Endothelial cell of umbilical vein (primary cell): ENCODE measurements at regions not wholly inside any gene's neighbourhood (a gene's known extent, or its start where the extent isn't known, plus 50 kb on each side); places are given as distances from the start of the nearest gene placed in this dataset.

ENCODE experiments used
- BruUV-seq: library from RNA; stranded (reverse); fragments of 400-500 nt; replicated peaks from 2 replicates; lab custom pipeline; 2021; lab: Mats Ljungman, UMichigan
- CTCF ChIA-PET: fragments of 300-600, 350-600 bp; sonication (Branson Sonifier 250); formaldehyde crosslinking; loops from one replicate; lab custom pipeline; 2021; ENCODE audit warnings: antibody characterized with exemption, inconsistent platforms; lab: Charles Lee
- POLR2A ChIA-PET: fragments of 300-600, 350-600 bp; sonication (Branson Sonifier 250); formaldehyde crosslinking; loops from one replicate; lab custom pipeline; 2021; ENCODE audit warnings: antibody characterized with exemption, inconsistent platforms; lab: Charles Lee
- DNase-seq: peaks from one replicate; pipeline ENCODE4 v3.0.0-alpha.2; 2011; ENCODE audit warnings: low read depth, low spot score
- FAIRE-seq: peaks from 2 replicates; lab custom pipeline; 2011; peaks lifted over from hg19 to GRCh38; lab: Jason Lieb, UNC
- H2AFZ ChIP-seq: 2 replicates; pipeline ENCODE4 v1.6.0; 2012; ENCODE audit warnings: low read depth, low read length, control low read depth, inconsistent platforms
- H3K27ac ChIP-seq: 2 replicates; pipeline ENCODE4 v1.5.1; 2011; ENCODE audit warnings: low read depth, mild to moderate bottlenecking, control low read depth, low read length, moderate library complexity; ENCODE audit not compliant: insufficient read depth
- H3K27me3 ChIP-seq, 2 experiments: 2 replicates each; pipeline versions ENCODE4 v1.6.0 to v1.6.1; 2011; ENCODE audit warnings: low read length in 2 of 2, mixed read lengths in 1 of 2; ENCODE audit not compliant: control insufficient read depth in 2 of 2, insufficient read depth in 2 of 2
- H3K36me3 ChIP-seq, 2 experiments: 2 replicates in 1 of 2; 3 replicates in 1 of 2; pipeline ENCODE4 v1.5.1; 2011; ENCODE audit warnings: low read length in 2 of 2, mild to moderate bottlenecking in 1 of 2, moderate library complexity in 1 of 2; ENCODE audit not compliant: control insufficient read depth in 2 of 2, insufficient read depth in 2 of 2; ENCODE audit errors: extremely low read depth in 1 of 2
- H3K4me1 ChIP-seq: 3 replicates; pipeline ENCODE4 v1.5.1; 2011; ENCODE audit warnings: mild to moderate bottlenecking, low read length; ENCODE audit not compliant: control insufficient read depth, insufficient read depth; ENCODE audit errors: extremely low read depth
- H3K4me2 ChIP-seq: 2 replicates; pipeline ENCODE4 v1.6.1; 2011; ENCODE audit warnings: low read length, control low read depth, mixed read lengths; ENCODE audit not compliant: insufficient read depth
- H3K4me3 ChIP-seq, 3 experiments: fragments of 200-600 bp in 1 of 3; sonication (generic), shearing (Covaris generic) in 1 of 3; replicated peaks in 1 of 3; 2 replicates each; pipeline ENCODE4 v1.5.1; 2011 to 2016; ENCODE audit warnings: control low read depth in 3 of 3, low read length in 3 of 3, mild to moderate bottlenecking in 2 of 3, inconsistent platforms in 1 of 3, low read depth in 1 of 3, moderate library complexity in 1 of 3; ENCODE audit not compliant: insufficient read depth in 1 of 3
- H3K79me2 ChIP-seq: 2 replicates; pipeline ENCODE4 v1.6.0; 2012; ENCODE audit warnings: low read length, inconsistent platforms; ENCODE audit not compliant: control insufficient read depth, insufficient read depth
- H3K9ac ChIP-seq: replicated peaks from 2 replicates; pipeline ENCODE3; 2011; ENCODE audit warnings: low read length, control low read depth; ENCODE audit not compliant: insufficient read depth; ENCODE audit errors: extremely low read depth
- H3K9me1 ChIP-seq: replicated peaks from 3 replicates; pipeline ENCODE4 v1.6.0; 2011; ENCODE audit warnings: mild to moderate bottlenecking, low read length; ENCODE audit not compliant: control insufficient read depth, insufficient read depth; ENCODE audit errors: extremely low read depth
- H3K9me3 ChIP-seq: replicated peaks from 2 replicates; pipeline ENCODE4 v1.5.1; 2012; ENCODE audit warnings: low read length, inconsistent platforms; ENCODE audit not compliant: control insufficient read depth, insufficient read depth
- H4K20me1 ChIP-seq: replicated peaks from 2 replicates; pipeline ENCODE3; 2011; ENCODE audit warnings: mild to moderate bottlenecking, low read length; ENCODE audit not compliant: control insufficient read depth, insufficient read depth; ENCODE audit errors: extremely low read depth
- CTCF ChIP-seq, 2 donors: IDR thresholded peaks; 1 replicate in 1 of 2; 2 replicates in 1 of 2; pipeline ENCODE4 v1.5.1; 2011; ENCODE audit warnings: low read length in 2 of 2, mild to moderate bottlenecking in 2 of 2, moderate library complexity in 2 of 2, control low read depth in 1 of 2, inconsistent platforms in 1 of 2, low read depth in 1 of 2; ENCODE audit not compliant: insufficient read depth in 1 of 2; ENCODE audit errors: extremely low read depth in 1 of 2
- EZH2 ChIP-seq: IDR thresholded peaks from 2 replicates; pipeline ENCODE4 v1.6.1; 2012; ENCODE audit warnings: borderline replicate concordance, low read depth, mild to moderate bottlenecking, moderate library complexity, low read length, inconsistent platforms; ENCODE audit not compliant: severe bottlenecking
- FOS ChIP-seq: IDR thresholded peaks from 2 replicates; pipeline ENCODE4 v1.6.1; 2011; ENCODE audit warnings: mild to moderate bottlenecking, low read length, moderate library complexity, borderline replicate concordance; ENCODE audit not compliant: insufficient read depth
- GATA2 ChIP-seq: IDR thresholded peaks from 2 replicates; pipeline ENCODE4 v1.7.0; 2011; ENCODE audit warnings: low read depth, mild to moderate bottlenecking, moderate library complexity, mixed read lengths, low read length; ENCODE audit not compliant: insufficient read length, insufficient read depth
- JUN ChIP-seq: IDR thresholded peaks from 2 replicates; pipeline ENCODE4 v1.6.1; 2011; ENCODE audit warnings: borderline replicate concordance, low read depth; ENCODE audit not compliant: insufficient read length, insufficient read depth
- MAX ChIP-seq: IDR thresholded peaks from 2 replicates; pipeline ENCODE4 v1.6.1; 2011; ENCODE audit not compliant: insufficient read depth, insufficient read length
- MYC ChIP-seq: IDR thresholded peaks from one replicate; pipeline ENCODE4 v1.6.1; 2011; ENCODE audit warnings: mild to moderate bottlenecking, low read depth, low read length
- POLR2A ChIP-seq: IDR thresholded peaks from 2 replicates; pipeline ENCODE4 v1.6.1; 2012; ENCODE audit warnings: low read depth, mild to moderate bottlenecking, control low read depth, low read length
- POLR2AphosphoS5 ChIP-seq: IDR thresholded peaks from 2 replicates; pipeline ENCODE4 v1.6.1; 2012; ENCODE audit warnings: low read depth, mild to moderate bottlenecking, control low read depth, low read length, moderate library complexity; ENCODE audit not compliant: insufficient read depth
- dilution Hi-C: fragments of 300-500 bp; cut with MboI; formaldehyde crosslinking; loops from one replicate; pipeline ENCODE4 v1.15.0; 2019; ENCODE audit warnings: low sequenced_read_pairs; ENCODE audit not compliant: extremely low pct_ligation_motif_present
- intact Hi-C: fragments of 100-400 bp; cut with micrococcal nuclease; formaldehyde crosslinking; loops from one replicate; pipeline ENCODE4 v1.10.0; 2022

- dilution Hi-C loops = no loop called here
- BruUV-seq = no TSS peak
- POLR2A ChIA-PET = no interaction called here
These were observed 329.9 kb upstream of the PROX1 start for GRCh38 chr1:213657879-213658278.

More at GRCh38 chr1:213657879-213658278, 329.9 kb upstream of the PROX1 start:
- H3K4me2 ChIP-seq = no peak overlapping the region
- no peak for FAIRE-seq
- H3K9me1 ChIP-seq = no peaks in the 10 kb centered on the region
- no peaks in the 10 kb centered on the region for H3K79me2 ChIP-seq
- H3K9ac ChIP-seq = no peak overlapping the region
- H4K20me1 ChIP-seq = no peaks in the 10 kb centered on the region
- H3K27me3 ChIP-seq = no peaks in the 10 kb centered on the region
- no peaks in the 10 kb centered on the region for H3K36me3 ChIP-seq
- no peak overlapping the region for H3K27ac ChIP-seq
- TF ChIP-seq GATA2 = no peak
- no peak for TF ChIP-seq POLR2A
- no peak for TF ChIP-seq FOS
- no peak for TF ChIP-seq CTCF (IDR thresholded peaks at IDR 0.05; ENCODE audit: extremely low read depth in 1 of 2, insufficient read depth in 1 of 2, low read depth in 1 of 2, low read length in 2 of 2)
- no peak for TF ChIP-seq EZH2
- TF ChIP-seq JUN = no peak
- no peak for TF ChIP-seq MAX
- no peak for TF ChIP-seq MYC
- TF ChIP-seq POLR2AphosphoS5 = no peak
- CTCF ChIA-PET = no interaction called here
- H3K4me3 ChIP-seq = no peak overlapping the region
- no peaks in the 10 kb centered on the region for H3K9me3 ChIP-seq
- intact Hi-C loops = no loop called here
- no peak for DNase-seq
- H3K4me1 ChIP-seq = no peaks in the 10 kb centered on the region
- no peak overlapping the region for H2AFZ ChIP-seq
